H1 (cell line): ENCODE measurements at regions not wholly inside any gene's neighbourhood (a gene's known extent, or its start where the extent isn't known, plus 50 kb on each side); places are given as distances from the start of the nearest gene placed in this dataset.
A peak's percentile ranks its signal among the peaks of the same experiment; 100 is the strongest.

Experiments
- CTCF ChIA-PET: fragments of 300-600 bp; sonication (Branson Sonifier 250); formaldehyde crosslinking; loops from one replicate; lab custom pipeline; 2021; ENCODE audit not compliant: partially characterized antibody; lab: Charles Lee
- POLR2A ChIA-PET: fragments of 300-600 bp; sonication (Branson Sonifier 250); formaldehyde crosslinking; loops from one replicate; lab custom pipeline; 2021; ENCODE audit warnings: inconsistent platforms; ENCODE audit not compliant: partially characterized antibody; lab: Charles Lee
- DNase-seq, 2 experiments: peaks; one replicate each; pipeline versions ENCODE4 v3.0.0 to v3.0.0-alpha.2; 2010 to 2022; ENCODE audit warnings: low spot score in 2 of 2, low read depth in 1 of 2, mixed read lengths in 1 of 2
- FAIRE-seq: peaks from 2 replicates; lab custom pipeline; 2011; peaks lifted over from hg19 to GRCh38; lab: Jason Lieb, UNC
- H2AFZ ChIP-seq: 2 replicates; pipeline ENCODE4 v1.8.1; 2012; ENCODE audit warnings: low read length, inconsistent platforms
- H2AK5ac ChIP-seq: 2 replicates; pipeline ENCODE4 v1.6.1; 2013; ENCODE audit warnings: low read depth, low read length
- H2BK120ac ChIP-seq: replicated peaks from 2 replicates; pipeline ENCODE3; 2013; ENCODE audit warnings: low read depth, low read length, inconsistent platforms
- H2BK12ac ChIP-seq: 2 replicates; pipeline ENCODE4 v1.6.1; 2013; ENCODE audit warnings: low read depth, low read length
- H2BK15ac ChIP-seq: 2 replicates; pipeline ENCODE4 v1.6.1; 2013; ENCODE audit warnings: low read length
- H2BK20ac ChIP-seq: 2 replicates; pipeline ENCODE4 v1.6.1; 2013; ENCODE audit warnings: low read length
- H2BK5ac ChIP-seq: 2 replicates; pipeline ENCODE4 v1.6.1; 2013; ENCODE audit warnings: low read depth, low read length
- H3K14ac ChIP-seq: 2 replicates; pipeline ENCODE4 v1.6.1; 2013; ENCODE audit warnings: inconsistent platforms; ENCODE audit not compliant: insufficient read length
- H3K18ac ChIP-seq: 2 replicates; pipeline ENCODE4 v1.6.1; 2013; ENCODE audit warnings: low read length; ENCODE audit errors: extremely low read depth
- H3K23ac ChIP-seq: 2 replicates; pipeline ENCODE4 v1.6.1; 2013; ENCODE audit warnings: inconsistent platforms; ENCODE audit not compliant: insufficient read length
- H3K23me2 ChIP-seq: 2 replicates; pipeline ENCODE4 v1.6.1; 2013; ENCODE audit warnings: low read depth, low read length
- H3K27ac ChIP-seq: 2 replicates; pipeline ENCODE4 v1.6.1; 2011; ENCODE audit warnings: low read depth, low read length, inconsistent platforms
- H3K27me3 ChIP-seq, 4 experiments: replicated peaks in 1 of 4; 1 replicate in 1 of 4; 2 replicates in 3 of 4; pipeline versions ENCODE4 v1.6.1 to v1.8.1; 2011 to 2013; ENCODE audit warnings: low read length in 3 of 4, mild to moderate bottlenecking in 3 of 4, inconsistent platforms in 2 of 4, mixed read lengths in 2 of 4, moderate library complexity in 1 of 4; ENCODE audit not compliant: control insufficient read depth in 3 of 4, insufficient read depth in 3 of 4; ENCODE audit errors: extremely low read depth in 1 of 4
- H3K36me3 ChIP-seq, 4 experiments: 2 replicates each; pipeline versions ENCODE4 v1.6.1 to v1.8.1; 2011 to 2013; ENCODE audit warnings: mild to moderate bottlenecking in 4 of 4, low read length in 3 of 4, moderate library complexity in 2 of 4, control low read depth in 1 of 4, inconsistent platforms in 1 of 4; ENCODE audit not compliant: insufficient read depth in 4 of 4, control insufficient read depth in 2 of 4
- H3K4ac ChIP-seq: replicated peaks from 2 replicates; pipeline ENCODE3; 2013; ENCODE audit warnings: low read length, low read depth, mixed read lengths, inconsistent platforms; ENCODE audit not compliant: insufficient read length
- H3K4me1 ChIP-seq, 4 experiments: replicated peaks in 1 of 4; 1 replicate in 1 of 4; 2 replicates in 3 of 4; pipeline versions ENCODE4 v1.6.1 to v1.8.1; 2011 to 2013; ENCODE audit warnings: low read length in 3 of 4, inconsistent platforms in 2 of 4, mixed read lengths in 1 of 4; ENCODE audit not compliant: insufficient read depth in 4 of 4, control insufficient read depth in 3 of 4
- H3K4me2 ChIP-seq, 2 experiments: 2 replicates each; pipeline versions ENCODE4 v1.6.1 to v1.8.1; 2011 to 2013; ENCODE audit warnings: low read depth in 2 of 2, low read length in 2 of 2, control low read depth in 1 of 2, inconsistent platforms in 1 of 2, mild to moderate bottlenecking in 1 of 2; ENCODE audit not compliant: insufficient read depth in 1 of 2
- H3K4me3 ChIP-seq, 4 experiments: fragments of 200-600, 300-600 bp in 1 of 4; sonication (generic), shearing (Covaris generic), sonication (Bioruptor Twin) in 1 of 4; 2 replicates each; pipeline versions ENCODE4 v1.5.1 to v1.8.1; 2011 to 2016; ENCODE audit warnings: low read length in 4 of 4, low read depth in 3 of 4, control low read depth in 2 of 4, inconsistent platforms in 2 of 4, mild to moderate bottlenecking in 2 of 4, mixed read lengths in 1 of 4, moderate library complexity in 1 of 4; ENCODE audit not compliant: insufficient read depth in 2 of 4; ENCODE audit errors: extremely low read depth in 1 of 4
- H3K56ac ChIP-seq: replicated peaks from 2 replicates; pipeline ENCODE3; 2013; ENCODE audit warnings: low read depth, mild to moderate bottlenecking, mixed read lengths, low read length, inconsistent platforms; ENCODE audit not compliant: insufficient read length
- H3K79me1 ChIP-seq: 2 replicates; pipeline ENCODE4 v1.6.1; 2013; ENCODE audit warnings: low read depth, low read length, control low read depth
- H3K79me2 ChIP-seq, 2 experiments: 2 replicates each; pipeline versions ENCODE4 v1.6.1 to v1.8.1; 2012 to 2013; ENCODE audit warnings: low read length in 2 of 2, mild to moderate bottlenecking in 2 of 2, inconsistent platforms in 1 of 2; ENCODE audit not compliant: insufficient read depth in 2 of 2, control insufficient read depth in 1 of 2
- H3K9ac ChIP-seq, 4 experiments: replicated peaks in 1 of 4; 1 replicate in 1 of 4; 2 replicates in 3 of 4; pipeline versions ENCODE4 v1.6.1 to v1.8.1; 2011 to 2013; ENCODE audit warnings: low read depth in 3 of 4, low read length in 3 of 4, control low read depth in 2 of 4, mild to moderate bottlenecking in 2 of 4, moderate library complexity in 2 of 4, inconsistent platforms in 1 of 4; ENCODE audit errors: extremely low read depth in 1 of 4
- H3K9me3 ChIP-seq, 2 experiments: 2 replicates each; pipeline versions ENCODE4 v1.6.1 to v1.8.1; 2012 to 2013; ENCODE audit warnings: mild to moderate bottlenecking in 2 of 2, moderate library complexity in 2 of 2, control low read depth in 1 of 2, inconsistent platforms in 1 of 2, low read depth in 1 of 2, low read length in 1 of 2, mixed read lengths in 1 of 2; ENCODE audit not compliant: insufficient read depth in 2 of 2
- H4K20me1 ChIP-seq, 2 experiments: replicated peaks in 1 of 2; 2 replicates each; pipeline versions ENCODE3 to v1.8.1; 2011 to 2013; ENCODE audit warnings: inconsistent platforms in 2 of 2, low read length in 2 of 2, mild to moderate bottlenecking in 1 of 2; ENCODE audit not compliant: insufficient read depth in 2 of 2, control insufficient read depth in 1 of 2
- H4K5ac ChIP-seq: 2 replicates; pipeline ENCODE4 v1.6.1; 2013; ENCODE audit warnings: low read length, low read depth, mixed read lengths, inconsistent platforms; ENCODE audit not compliant: insufficient read length
- H4K8ac ChIP-seq: 2 replicates; pipeline ENCODE4 v1.8.0; 2013; ENCODE audit warnings: mild to moderate bottlenecking, moderate library complexity, low read length, inconsistent platforms; ENCODE audit not compliant: insufficient read depth; ENCODE audit errors: extremely low read depth
- H4K91ac ChIP-seq: replicated peaks from 2 replicates; pipeline ENCODE3; 2013; ENCODE audit warnings: low read length, mixed read lengths, inconsistent platforms; ENCODE audit not compliant: insufficient read length
- BACH1 ChIP-seq: IDR thresholded peaks from 2 replicates; pipeline ENCODE4 v1.6.1; 2012; ENCODE audit warnings: low read length, improper control_type of control experiment
- BCL11A ChIP-seq, 2 experiments: IDR thresholded peaks; one replicate each; pipeline ENCODE4 v1.6.1; 2011; ENCODE audit warnings: low read depth in 2 of 2, low read length in 2 of 2, mild to moderate bottlenecking in 2 of 2
- CBX5 ChIP-seq: fragments of 300-800, 300-1000 bp; sonication (generic); IDR thresholded peaks from 2 replicates; pipeline ENCODE4 v1.7.1; 2016; ENCODE audit warnings: antibody characterized with exemption, low read length, low read depth
- EP300 ChIP-seq, 2 experiments: IDR thresholded peaks; 1 replicate in 1 of 2; 2 replicates in 1 of 2; pipeline ENCODE4 v1.6.1; 2011 to 2012; ENCODE audit warnings: low read depth in 2 of 2, low read length in 2 of 2, mild to moderate bottlenecking in 2 of 2, borderline replicate concordance in 1 of 2, inconsistent platforms in 1 of 2, moderate library complexity in 1 of 2
- EZH2 ChIP-seq: fragments of 200-600 bp; sonication (generic); IDR thresholded peaks from 2 replicates; pipeline ENCODE4 v1.7.1; 2012; ENCODE audit warnings: low read depth, mild to moderate bottlenecking, moderate library complexity, low read length, inconsistent platforms; ENCODE audit not compliant: severe bottlenecking
- JUND ChIP-seq: IDR thresholded peaks from 2 replicates; pipeline ENCODE4 v1.6.1; 2011; ENCODE audit warnings: mild to moderate bottlenecking, improper control_type of control experiment, low read length
- RFX5 ChIP-seq: IDR thresholded peaks from 2 replicates; pipeline ENCODE4 v1.6.1; 2011; ENCODE audit warnings: low read depth, low read length, improper control_type of control experiment, borderline replicate concordance
- SIN3A ChIP-seq, 2 experiments: IDR thresholded peaks in 1 of 2; conservative IDR thresholded peaks in 1 of 2; 2 replicates each; pipeline ENCODE4 v1.6.1; 2011 to 2012; ENCODE audit warnings: low read length in 2 of 2, improper control_type of control experiment in 1 of 2, low read depth in 1 of 2, mild to moderate bottlenecking in 1 of 2
- SIRT6 ChIP-seq: IDR thresholded peaks from one replicate; pipeline ENCODE4 v1.7.1; 2012; ENCODE audit warnings: low read length, inconsistent platforms
- TEAD4 ChIP-seq: IDR thresholded peaks from 2 replicates; pipeline ENCODE4 v1.6.1; 2012; ENCODE audit warnings: low read depth, low read length, inconsistent platforms, mixed read lengths
- WGBS, 2 experiments: shearing (Covaris generic) in 1 of 2; methylation state at CpG; one replicate each; pipeline versions ENCODE4 v1.1.6 to v1.1.7; 2013 to 2015; ENCODE audit warnings: low lambda C conversion rate in 2 of 2, mixed read lengths in 2 of 2, inconsistent platforms in 1 of 2, low coverage in 1 of 2, missing lambda C conversion rate in 1 of 2; ENCODE audit not compliant: insufficient replicate concordance in 2 of 2, insufficient coverage in 1 of 2, insufficient read length in 1 of 2; ENCODE audit errors: extremely low coverage in 1 of 2, missing lambda C conversion rate in 1 of 2; 5-methylcytosine and 5-hydroxymethylcytosine counted together
- TF ChIP-seq, protein P1 (sequence below): IDR thresholded peaks from 2 replicates; pipeline ENCODE4 v1.6.1; 2011; ENCODE audit warnings: low read depth, mild to moderate bottlenecking, low read length; ENCODE audit not compliant: insufficient read depth
- TF ChIP-seq, protein P2 (sequence below): IDR thresholded peaks from 2 replicates; pipeline ENCODE4 v1.6.1; 2012; ENCODE audit warnings: inconsistent platforms

DNA sequence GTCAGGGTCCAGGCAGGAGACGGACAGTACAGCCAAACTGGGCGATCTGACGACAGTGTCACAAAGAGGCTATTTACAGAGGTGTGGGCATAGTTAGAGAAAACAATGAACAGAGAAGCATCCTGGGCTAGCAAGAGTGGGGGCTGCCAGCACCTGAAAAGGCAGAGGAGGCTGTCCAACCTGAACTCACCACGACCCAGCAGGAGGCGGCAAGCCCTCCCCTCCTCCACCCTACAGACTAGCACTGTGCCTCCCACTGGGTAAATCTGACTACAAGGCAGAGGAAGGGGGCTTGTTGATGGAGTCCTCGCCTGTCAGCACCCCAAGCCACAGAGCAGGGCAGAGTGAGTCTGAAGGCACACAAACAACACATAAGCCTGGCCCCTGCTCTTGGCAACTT, 52.8 kb upstream of the CDYL start:
- H3K23ac ChIP-seq, result no peak overlapping the region
- H2BK12ac ChIP-seq, result no peak overlapping the region
- no peak overlapping the region for H4K8ac ChIP-seq
- H2BK15ac ChIP-seq, result no peak overlapping the region
- H3K56ac ChIP-seq, result no peak overlapping the region
- peak overlapping the region; percentile 36 for H2BK120ac ChIP-seq
- H3K4me1 ChIP-seq, result peaks cover 4 to 10% (median 6%) of the 10 kb centered on the region in 4 experiments
- ChIA-PET POLR2A (no interaction called here), CTCF (no interaction called here)
- H3K27me3 ChIP-seq, result no peaks in the 10 kb centered on the region
- peak overlapping the region; percentile 27; the same call in 1 of the 2 replicates for H2AK5ac ChIP-seq
- no peaks in the 10 kb centered on the region for H3K23me2 ChIP-seq
- no peak overlapping the region for H3K9ac ChIP-seq
- H3K4ac ChIP-seq, result no peak overlapping the region
- DNase-seq, result peak in 1 of 2 experiments; percentile 50
- no peak overlapping the region for H2AFZ ChIP-seq
- TF ChIP-seq BCL11A (IDR thresholded peaks at IDR 0.05; ENCODE audit: low read depth in 2 of 2, low read length in 2 of 2) (no peak), CBX5 (no peak), EP300 (IDR thresholded peaks at IDR 0.05; ENCODE audit: borderline replicate concordance in 1 of 2, low read depth in 2 of 2, low read length in 2 of 2) (no peak), EZH2 (no peak), TEAD4 (no peak), RFX5 (no peak), BACH1 (no peak), JUND (no peak), SIRT6 (no peak), SIN3A (conservative IDR thresholded peaks at IDR 0.05 in 1 of 2, IDR thresholded peaks at IDR 0.05 in 1 of 2; ENCODE audit: low read depth in 1 of 2, low read length in 2 of 2) (no peak)
- TF ChIP-seq, protein P1, sequence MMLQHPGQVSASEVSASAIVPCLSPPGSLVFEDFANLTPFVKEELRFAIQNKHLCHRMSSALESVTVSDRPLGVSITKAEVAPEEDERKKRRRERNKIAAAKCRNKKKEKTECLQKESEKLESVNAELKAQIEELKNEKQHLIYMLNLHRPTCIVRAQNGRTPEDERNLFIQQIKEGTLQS, result no peak
- TF ChIP-seq, protein P2, sequence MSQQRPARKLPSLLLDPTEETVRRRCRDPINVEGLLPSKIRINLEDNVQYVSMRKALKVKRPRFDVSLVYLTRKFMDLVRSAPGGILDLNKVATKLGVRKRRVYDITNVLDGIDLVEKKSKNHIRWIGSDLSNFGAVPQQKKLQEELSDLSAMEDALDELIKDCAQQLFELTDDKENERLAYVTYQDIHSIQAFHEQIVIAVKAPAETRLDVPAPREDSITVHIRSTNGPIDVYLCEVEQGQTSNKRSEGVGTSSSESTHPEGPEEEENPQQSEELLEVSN, result no peak
- no peaks in the 10 kb centered on the region for H3K36me3 ChIP-seq
- H3K18ac ChIP-seq, result no peak overlapping the region
- H4K20me1 ChIP-seq, result no peaks in the 10 kb centered on the region
- H3K79me1 ChIP-seq, result no peaks in the 10 kb centered on the region
- H2BK5ac ChIP-seq, result no peak overlapping the region
- H3K14ac ChIP-seq, result no peak overlapping the region
- no peak overlapping the region for H4K5ac ChIP-seq
- H3K79me2 ChIP-seq, result no peaks in the 10 kb centered on the region
- H3K4me2 ChIP-seq, result peak overlapping the region; percentile 42 to 66
- no peak overlapping the region for H3K27ac ChIP-seq
- peaks cover 0 to 4% of the 10 kb centered on the region in 2 experiments; a peak in 1 of 4 replicates for H3K9me3 ChIP-seq
- WGBS, 2 experiments, result 68% methylated on average over 6 of the region's 6 CpGs; no CpG with 5 or more reads in 1 of the 2 experiments
- no peak overlapping the region; a peak in 1 of 8 replicates for H3K4me3 ChIP-seq
- no peak for FAIRE-seq
- H2BK20ac ChIP-seq, result peak overlapping the region; percentile 29; the same call in 1 of the 2 replicates
- H4K91ac ChIP-seq, result no peak overlapping the region
